ENCODE measurements at regions not wholly inside any gene's neighbourhood (a gene's known extent, or its start where the extent isn't known, plus 50 kb on each side); places are given as distances from the start of the nearest gene placed in this dataset.

GRCh38 chr2:212733273-212733672 is 194.7 kb upstream of the ERBB4 start:
- DNase-seq, result no peak
- H3K4me1 ChIP-seq (ENCODE audit: control insufficient read depth in 1 of 2, insufficient read depth in 2 of 2, low read depth in 1 of 2, low read length in 1 of 2), result no peaks in the 10 kb centered on the region
- CTCF ChIA-PET, result no interaction called here
- H3F3A ChIP-seq (replicated peaks; ENCODE audit: insufficient read depth), result no peaks in the 10 kb centered on the region
- POLR2A ChIA-PET, result no interaction called here
- no peaks in the 10 kb centered on the region for H3K9me2 ChIP-seq
- no peak overlapping the region for H2AFZ ChIP-seq (ENCODE audit: low read depth)
- H3K27me3 ChIP-seq (ENCODE audit: insufficient read depth), result no peaks in the 10 kb centered on the region
- no peak overlapping the region for H3K9ac ChIP-seq
- WGBS (ENCODE audit: low lambda C conversion rate), result 39% methylated on average over 4 of the region's 4 CpGs
- TF ChIP-seq PBX3 (IDR thresholded peaks at IDR 0.05) (no peak), CTCF (IDR thresholded peaks at IDR 0.05) (no peak), EP300 (IDR thresholded peaks at IDR 0.05; ENCODE audit: borderline replicate concordance in 1 of 2, low read depth in 1 of 2, low read length in 1 of 2) (no peak), FOSL2 (IDR thresholded peaks at IDR 0.05; ENCODE audit: borderline replicate concordance, low read depth) (no peak), SIN3A (IDR thresholded peaks at IDR 0.05; ENCODE audit: borderline replicate concordance, low read depth, low read length) (no peak), YY1 (IDR thresholded peaks at IDR 0.05; ENCODE audit: low read depth) (no peak), NFIC (IDR thresholded peaks at IDR 0.05; ENCODE audit: borderline replicate concordance) (no peak), TCF12 (IDR thresholded peaks at IDR 0.05) (no peak), MEF2A (IDR thresholded peaks at IDR 0.05; ENCODE audit: borderline replicate concordance, low read depth) (no peak)
- TF ChIP-seq, protein P1, sequence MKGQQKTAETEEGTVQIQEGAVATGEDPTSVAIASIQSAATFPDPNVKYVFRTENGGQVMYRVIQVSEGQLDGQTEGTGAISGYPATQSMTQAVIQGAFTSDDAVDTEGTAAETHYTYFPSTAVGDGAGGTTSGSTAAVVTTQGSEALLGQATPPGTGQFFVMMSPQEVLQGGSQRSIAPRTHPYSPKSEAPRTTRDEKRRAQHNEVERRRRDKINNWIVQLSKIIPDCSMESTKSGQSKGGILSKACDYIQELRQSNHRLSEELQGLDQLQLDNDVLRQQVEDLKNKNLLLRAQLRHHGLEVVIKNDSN (IDR thresholded peaks at IDR 0.05; ENCODE audit: borderline replicate concordance, low read depth), result no peak
- TF ChIP-seq, protein P2, sequence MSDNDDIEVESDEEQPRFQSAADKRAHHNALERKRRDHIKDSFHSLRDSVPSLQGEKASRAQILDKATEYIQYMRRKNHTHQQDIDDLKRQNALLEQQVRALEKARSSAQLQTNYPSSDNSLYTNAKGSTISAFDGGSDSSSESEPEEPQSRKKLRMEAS (IDR thresholded peaks at IDR 0.05; ENCODE audit: low read depth), result no peak
- H3K79me2 ChIP-seq (ENCODE audit: insufficient read depth), result no peaks in the 10 kb centered on the region
- H4K20me1 ChIP-seq (ENCODE audit: insufficient read depth), result no peaks in the 10 kb centered on the region
- H3K4me2 ChIP-seq, result no peak overlapping the region
- H3K36me3 ChIP-seq (replicated peaks in 1 of 2; ENCODE audit: control insufficient read depth in 1 of 2, insufficient read depth in 2 of 2, low read length in 1 of 2), result no peaks in the 10 kb centered on the region
- no peaks in the 10 kb centered on the region for H3K9me3 ChIP-seq
- H3K27ac ChIP-seq (ENCODE audit: low read depth in 2 of 2, low read length in 1 of 2), result no peak overlapping the region
- H3K4me3 ChIP-seq (ENCODE audit: low read depth in 2 of 2, low read length in 1 of 2), result no peak overlapping the region

- DNase-seq, result no peak
- no peaks in the 10 kb centered on the region for H3K9me3 ChIP-seq
- ChIA-PET CTCF (no interaction called here), POLR2A (no interaction called here)
- no peaks in the 10 kb centered on the region for H3K9me2 ChIP-seq
- no peak overlapping the region for H3K9ac ChIP-seq
- no peaks in the 10 kb centered on the region for H3K4me1 ChIP-seq (ENCODE audit: control insufficient read depth in 1 of 2, insufficient read depth in 2 of 2, low read depth in 1 of 2, low read length in 1 of 2)
- no peaks in the 10 kb centered on the region for H3K36me3 ChIP-seq (replicated peaks in 1 of 2; ENCODE audit: control insufficient read depth in 1 of 2, insufficient read depth in 2 of 2, low read length in 1 of 2)
- no peaks in the 10 kb centered on the region for H4K20me1 ChIP-seq (ENCODE audit: insufficient read depth)
- H3K79me2 ChIP-seq (ENCODE audit: insufficient read depth), result no peaks in the 10 kb centered on the region
- H3K27ac ChIP-seq (ENCODE audit: low read depth in 2 of 2, low read length in 1 of 2), result no peak overlapping the region
- 70% methylated on average over 3 of the region's 3 CpGs for WGBS (ENCODE audit: low lambda C conversion rate)
- H3K4me3 ChIP-seq (ENCODE audit: low read depth in 2 of 2, low read length in 1 of 2), result no peak overlapping the region
- no peak overlapping the region for H3K4me2 ChIP-seq
- no peaks in the 10 kb centered on the region for H3K27me3 ChIP-seq (ENCODE audit: insufficient read depth)
- no peak overlapping the region for H2AFZ ChIP-seq (ENCODE audit: low read depth)
- no peaks in the 10 kb centered on the region for H3F3A ChIP-seq (replicated peaks; ENCODE audit: insufficient read depth)
- TF ChIP-seq USF2 (IDR thresholded peaks at IDR 0.05; ENCODE audit: borderline replicate concordance, low read depth, low read length) (no peak), FOXM1 (IDR thresholded peaks at IDR 0.05; ENCODE audit: low read depth) (no peak), TCF12 (IDR thresholded peaks at IDR 0.05) (no peak), CTCF (IDR thresholded peaks at IDR 0.05) (no peak), GATA2 (CRISPR knock-in tag; IDR thresholded peaks at IDR 0.05) (no peak), FOSL2 (IDR thresholded peaks at IDR 0.05; ENCODE audit: borderline replicate concordance, low read depth) (no peak), MEF2A (IDR thresholded peaks at IDR 0.05; ENCODE audit: borderline replicate concordance, low read depth) (no peak), YY1 (IDR thresholded peaks at IDR 0.05; ENCODE audit: low read depth) (no peak)
- TF ChIP-seq, protein P1 (IDR thresholded peaks at IDR 0.05; ENCODE audit: borderline replicate concordance, low read depth), result no peak
- TF ChIP-seq, protein P3, sequence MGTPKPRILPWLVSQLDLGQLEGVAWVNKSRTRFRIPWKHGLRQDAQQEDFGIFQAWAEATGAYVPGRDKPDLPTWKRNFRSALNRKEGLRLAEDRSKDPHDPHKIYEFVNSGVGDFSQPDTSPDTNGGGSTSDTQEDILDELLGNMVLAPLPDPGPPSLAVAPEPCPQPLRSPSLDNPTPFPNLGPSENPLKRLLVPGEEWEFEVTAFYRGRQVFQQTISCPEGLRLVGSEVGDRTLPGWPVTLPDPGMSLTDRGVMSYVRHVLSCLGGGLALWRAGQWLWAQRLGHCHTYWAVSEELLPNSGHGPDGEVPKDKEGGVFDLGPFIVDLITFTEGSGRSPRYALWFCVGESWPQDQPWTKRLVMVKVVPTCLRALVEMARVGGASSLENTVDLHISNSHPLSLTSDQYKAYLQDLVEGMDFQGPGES (IDR thresholded peaks at IDR 0.05; ENCODE audit: low read depth, low read length), result no peak
Observed at GRCh38 chr2:212732860-212733259, 194.3 kb upstream of the ERBB4 start.
